GM18868 (cell line): ENCODE measurements at regions not wholly inside any gene's neighbourhood (a gene's known extent, or its start where the extent isn't known, plus 50 kb on each side); places are given as distances from the start of the nearest gene placed in this dataset.

ENCODE experiments used
- ATAC-seq: cut with Tn5 transposase; IDR thresholded peaks from one replicate; pipeline ENCODE4 v1.9.1; 2021; ENCODE audit warnings: mild to moderate bottlenecking, moderate library complexity; ENCODE audit not compliant: unreplicated experiment

DNA sequence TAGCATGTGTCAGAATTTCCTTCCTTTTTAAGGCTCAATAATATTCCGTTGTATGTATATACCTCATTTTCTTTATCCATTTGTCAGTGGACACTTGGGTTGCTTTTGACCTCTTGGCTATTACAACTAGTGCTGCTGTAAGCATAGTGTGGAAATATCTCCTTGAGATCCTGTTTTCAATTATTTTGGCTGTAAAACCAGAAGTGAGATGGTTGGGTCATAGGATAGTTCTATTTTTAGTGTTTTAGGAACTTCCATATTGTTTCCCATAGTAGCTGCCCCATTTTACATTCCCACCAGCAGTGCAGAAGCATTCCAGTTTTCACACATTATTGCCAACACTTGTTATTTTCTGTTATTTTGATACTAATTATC is 70.4 kb upstream of the C15orf39 start:
- no peak for ATAC-seq

DNA sequence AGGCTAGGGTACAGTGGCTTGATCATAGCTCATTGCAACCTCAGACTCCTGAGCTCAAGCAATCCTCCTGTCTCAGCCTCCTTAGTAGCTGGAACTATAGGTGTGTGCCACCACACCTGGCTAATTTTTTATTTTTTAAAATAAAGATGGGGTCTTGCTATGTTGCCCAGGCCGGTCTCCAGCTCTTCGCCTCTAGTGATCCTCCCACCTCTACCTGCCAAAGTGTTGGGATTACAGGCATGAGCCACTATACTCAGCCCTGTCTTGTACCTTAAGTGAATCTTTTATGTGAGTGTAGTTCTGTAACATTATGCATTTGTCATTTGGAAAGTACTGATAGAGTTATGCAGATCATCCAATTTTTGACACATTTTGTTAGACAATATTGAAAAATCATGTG is 66.9 kb upstream of the C15orf39 start:
- ATAC-seq, result no peak

DNA sequence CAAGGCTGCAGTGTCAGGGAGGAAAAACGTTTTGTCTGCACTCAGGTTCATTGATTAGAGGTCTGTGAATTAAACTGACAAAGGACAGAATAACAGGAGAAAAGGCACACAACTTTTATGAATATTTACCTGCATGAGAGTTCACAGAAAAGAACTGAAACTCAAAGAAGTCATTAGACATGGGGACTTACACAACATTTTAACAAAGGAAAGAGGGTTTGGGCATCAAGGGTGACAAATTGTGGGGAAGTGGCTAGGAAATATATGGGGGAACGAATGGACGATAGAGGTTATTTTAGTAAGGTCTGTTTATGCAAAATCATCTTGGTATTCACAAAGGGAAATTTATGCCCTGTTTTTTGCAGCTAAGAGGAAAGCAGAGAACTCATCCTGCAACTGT is 65.6 kb upstream of the C15orf39 start:
- ATAC-seq, result no peak

DNA sequence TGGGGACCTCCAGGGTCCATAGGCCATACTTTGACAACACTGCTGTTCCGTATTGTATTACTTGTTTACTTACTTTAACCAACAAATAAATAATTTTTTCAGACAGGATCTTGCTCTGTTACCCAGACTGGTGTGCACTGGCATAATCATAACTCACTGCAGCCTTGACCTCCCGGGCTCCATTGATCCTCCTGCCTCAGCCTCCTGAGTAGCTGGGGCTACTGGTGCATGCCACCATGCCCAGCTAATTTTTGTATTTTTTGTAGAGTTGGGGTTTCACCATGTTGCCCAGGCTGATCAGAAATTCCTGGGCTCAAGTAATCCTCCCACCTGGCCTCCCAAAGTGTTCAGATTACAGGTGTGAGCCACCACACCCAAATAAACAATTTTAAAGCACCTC is 64.9 kb upstream of the C15orf39 start:
- ATAC-seq, result no peak

DNA sequence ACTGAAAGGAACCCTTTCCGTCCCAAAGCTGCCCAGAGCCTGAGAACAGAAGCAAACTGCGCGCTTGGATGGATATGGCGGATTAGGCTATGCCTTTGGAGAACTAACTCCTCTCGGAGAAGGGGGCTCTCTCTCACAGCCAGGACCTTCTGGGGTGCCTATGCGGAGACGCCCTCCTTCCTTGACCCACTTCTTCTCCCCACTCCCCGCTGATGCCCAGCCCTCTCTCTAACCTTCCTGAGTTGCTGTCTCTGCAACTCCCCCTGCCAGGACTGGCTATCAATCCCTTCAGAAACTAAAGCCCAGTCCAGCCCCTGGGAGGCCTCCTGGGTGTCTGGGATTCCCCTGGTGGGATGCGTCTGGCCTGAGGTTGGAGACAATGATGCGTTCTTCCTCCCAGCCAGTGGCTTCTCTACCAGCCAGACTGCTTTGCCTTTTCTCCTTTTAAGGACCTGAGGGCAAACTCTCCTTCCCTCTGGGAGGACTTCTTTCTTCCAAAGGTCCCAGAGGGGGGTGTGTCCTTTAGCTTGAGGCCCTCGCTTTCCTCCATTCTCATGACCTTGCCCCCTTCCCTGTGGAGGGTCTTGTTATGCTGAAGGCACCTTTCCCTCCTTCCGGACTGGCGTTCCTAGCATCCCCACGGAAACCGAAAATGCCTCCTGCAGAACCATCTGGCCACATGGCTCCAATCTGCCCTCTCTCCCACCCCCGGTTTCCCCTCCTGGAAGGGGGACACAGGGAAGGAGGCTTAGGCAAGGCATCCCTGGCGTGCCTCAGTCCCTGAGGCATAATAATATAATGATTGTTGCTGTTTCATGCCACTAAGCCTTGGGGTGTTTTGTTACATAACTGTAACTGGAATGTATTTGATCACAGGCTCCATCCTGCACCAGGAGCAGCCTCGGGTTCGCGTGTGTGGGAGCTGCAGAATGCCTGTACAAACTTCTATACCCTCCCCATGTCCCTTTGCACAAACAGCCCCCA is 63.4 kb upstream of the C15orf39 start:
- ATAC-seq, result no peak

DNA sequence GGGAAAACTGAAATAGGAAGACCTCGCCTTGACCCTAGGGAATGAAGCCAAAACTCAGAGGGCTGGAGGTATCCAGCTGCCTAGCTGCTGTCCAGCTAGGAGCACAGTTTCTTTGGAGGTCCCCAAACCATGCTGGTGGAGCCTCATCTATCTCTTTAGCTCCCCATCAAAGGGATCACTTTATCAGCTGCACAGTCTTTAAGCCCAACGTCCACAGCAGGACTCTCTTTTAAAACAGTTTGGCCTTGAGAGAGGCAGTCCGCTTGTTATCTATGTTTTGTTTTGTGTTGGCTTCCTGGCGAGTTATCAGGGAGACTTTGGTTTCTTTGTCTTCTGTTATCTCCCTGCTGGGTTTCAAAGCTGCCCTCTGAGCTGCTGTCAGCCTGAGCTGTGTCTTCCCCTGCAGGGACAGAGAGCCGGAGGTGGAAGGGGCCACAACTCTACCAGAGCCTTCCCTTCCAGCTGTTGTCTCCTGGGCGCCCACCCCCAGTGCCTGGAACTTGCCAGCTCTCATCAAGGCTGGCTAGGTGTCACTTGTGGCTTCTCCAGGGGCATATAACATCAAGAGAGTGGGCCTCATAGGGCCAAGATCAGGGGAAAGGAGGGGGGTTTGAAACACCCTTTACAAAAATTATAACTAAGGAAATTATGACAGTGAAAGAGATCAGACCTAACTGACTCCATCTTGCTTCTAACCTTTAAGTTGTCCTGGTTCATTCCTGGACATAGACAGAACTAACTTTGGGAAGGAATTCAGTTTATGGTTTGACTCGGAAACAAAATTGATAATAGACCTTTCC is 61.4 kb upstream of the C15orf39 start:
- no peak for ATAC-seq

DNA sequence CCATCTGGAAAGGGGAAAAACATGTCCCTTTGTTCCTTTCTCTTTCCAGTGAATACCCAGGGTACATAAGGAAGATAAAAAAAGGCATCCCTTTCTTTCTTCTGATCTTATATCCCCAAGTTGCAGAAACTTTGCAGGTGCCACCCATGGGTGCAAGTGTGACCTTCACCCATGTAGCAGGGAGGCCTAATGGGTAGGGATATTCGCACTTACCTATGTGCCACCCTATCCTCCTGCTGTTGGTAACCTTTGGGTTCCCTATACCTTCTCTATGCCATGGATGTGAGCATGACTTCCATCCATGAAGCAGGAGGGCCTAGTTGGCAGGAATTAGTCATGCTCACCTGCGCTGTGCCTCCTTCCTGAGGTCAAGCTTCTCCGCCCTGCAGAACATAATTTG is 59.2 kb upstream of the C15orf39 start:
- no peak for ATAC-seq

DNA sequence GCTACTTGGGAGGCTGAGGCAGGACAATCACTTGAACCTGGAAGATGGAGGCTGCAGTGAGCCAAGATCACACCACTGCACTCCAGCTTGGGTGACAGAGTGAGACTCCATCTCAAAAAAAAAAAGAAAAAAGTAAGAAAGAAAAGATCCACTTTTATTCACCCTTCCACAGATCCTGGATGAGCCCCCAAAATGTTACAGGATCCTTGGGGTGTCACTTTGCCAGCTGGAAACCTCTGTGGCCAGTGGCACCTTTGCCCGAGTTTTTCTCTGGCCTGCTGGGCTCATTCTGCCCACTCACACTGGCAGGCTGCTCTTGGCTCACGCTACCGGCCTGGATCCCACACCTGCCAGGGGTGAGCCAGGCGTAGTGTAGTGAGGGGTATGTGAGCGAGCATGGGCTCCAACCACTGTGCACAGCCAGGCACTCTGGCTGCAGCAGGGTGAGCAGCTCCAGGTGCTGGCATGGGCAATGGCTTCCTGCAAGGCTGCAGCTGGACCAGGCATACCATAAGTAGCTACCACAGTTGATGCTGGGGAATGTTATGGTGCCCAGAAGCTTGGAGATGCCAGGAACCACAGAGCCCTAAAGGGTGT is 57.8 kb upstream of the C15orf39 start:
- ATAC-seq, result no peak

DNA sequence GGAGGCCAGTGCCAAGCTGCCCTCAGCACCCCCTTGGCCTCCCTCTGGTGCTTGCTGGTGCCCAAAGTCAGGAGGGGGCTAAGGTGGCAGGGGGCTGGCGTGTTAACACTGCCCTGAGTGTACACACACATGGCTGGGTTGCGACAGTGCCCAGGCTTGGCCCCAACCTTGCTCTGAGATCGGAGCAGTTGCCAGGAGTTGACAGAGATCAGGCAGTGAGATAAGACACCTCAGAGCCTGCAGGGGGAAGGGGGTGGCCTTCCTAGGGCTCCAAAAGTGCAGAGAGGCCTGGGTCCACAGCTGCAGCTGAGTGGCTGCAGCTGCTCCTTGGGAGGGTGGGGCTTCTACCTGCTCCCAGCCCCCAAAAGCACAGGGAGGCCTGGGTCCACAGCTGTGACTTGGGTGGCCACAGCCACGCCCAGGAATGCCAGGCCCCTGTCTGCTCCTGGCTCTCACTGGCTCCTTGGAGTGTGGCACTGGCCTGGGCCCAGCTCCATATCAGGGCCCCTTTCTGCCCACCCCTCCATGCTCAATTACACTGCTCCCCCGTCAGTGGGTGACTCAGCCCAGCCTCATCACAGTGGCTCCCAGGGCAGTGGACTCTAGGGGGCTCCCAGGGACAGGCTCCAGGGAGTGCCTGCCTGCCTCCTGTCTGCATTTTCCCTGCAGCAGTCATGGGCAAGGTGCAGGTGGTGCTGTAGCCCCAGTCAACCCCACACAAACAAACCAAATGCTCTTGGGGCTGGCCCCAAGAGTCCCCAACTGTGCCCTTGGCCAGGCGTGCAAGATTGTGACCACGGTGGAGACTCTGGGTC is 56.4 kb upstream of the C15orf39 start:
- no peak for ATAC-seq

DNA sequence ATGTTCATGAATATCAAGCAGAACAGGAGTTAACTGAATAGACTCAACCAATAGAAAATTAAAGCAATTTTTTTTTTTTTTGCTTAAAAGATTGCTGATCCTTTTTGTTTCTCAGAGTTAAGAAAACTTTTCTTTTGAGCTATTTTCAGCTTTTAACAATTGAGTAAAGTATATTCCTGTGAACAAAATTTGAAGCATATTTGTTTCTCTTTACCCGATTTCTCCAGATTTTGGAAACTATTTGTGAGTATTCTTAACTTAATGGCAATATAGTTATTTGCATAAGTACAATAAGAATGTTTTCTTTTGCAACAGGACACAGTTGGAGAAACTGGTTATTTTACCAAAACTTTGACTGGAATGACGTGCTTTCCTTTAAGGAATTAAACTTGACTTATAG is 53.4 kb upstream of the C15orf39 start:
- no peak for ATAC-seq

DNA sequence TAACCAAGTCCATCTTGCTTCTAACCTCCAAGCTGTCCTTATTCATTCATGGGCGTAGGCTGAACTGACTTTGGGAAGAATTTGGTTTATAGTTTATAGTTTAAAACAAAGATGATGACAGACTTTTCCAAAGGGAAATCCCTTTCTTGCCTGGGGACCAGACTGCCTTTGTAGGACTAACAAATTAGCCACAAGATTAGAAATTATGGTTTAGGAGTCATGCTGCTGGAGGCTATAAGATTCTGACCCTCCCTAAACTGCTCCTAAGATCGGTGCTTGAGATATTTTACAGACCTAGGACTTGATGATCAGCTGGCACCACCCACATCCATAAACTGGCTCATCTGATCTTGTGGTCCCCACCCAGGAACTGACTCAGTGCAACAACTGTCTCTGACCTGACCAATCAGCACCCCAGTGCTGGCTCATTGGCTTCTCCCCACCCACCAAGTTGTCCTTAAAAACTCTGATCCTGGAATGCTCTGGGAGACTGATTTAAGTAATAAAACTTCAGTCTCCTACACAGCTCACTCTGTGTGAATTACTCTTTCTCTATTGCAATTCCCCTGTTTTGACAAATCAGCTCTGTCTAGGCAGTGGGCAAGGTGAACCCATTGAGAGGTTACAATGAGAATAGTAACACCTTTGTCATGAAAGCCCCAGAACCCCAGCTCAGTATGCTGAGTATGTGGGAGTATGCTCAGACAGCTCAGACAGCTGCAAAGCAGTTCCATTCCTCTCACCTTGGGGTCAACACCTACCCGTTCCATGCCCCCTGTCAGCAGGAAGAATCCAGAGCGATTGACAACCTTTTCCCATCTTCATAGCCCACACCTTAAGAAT is 51.6 kb upstream of the C15orf39 start:
- ATAC-seq, result no peak

DNA sequence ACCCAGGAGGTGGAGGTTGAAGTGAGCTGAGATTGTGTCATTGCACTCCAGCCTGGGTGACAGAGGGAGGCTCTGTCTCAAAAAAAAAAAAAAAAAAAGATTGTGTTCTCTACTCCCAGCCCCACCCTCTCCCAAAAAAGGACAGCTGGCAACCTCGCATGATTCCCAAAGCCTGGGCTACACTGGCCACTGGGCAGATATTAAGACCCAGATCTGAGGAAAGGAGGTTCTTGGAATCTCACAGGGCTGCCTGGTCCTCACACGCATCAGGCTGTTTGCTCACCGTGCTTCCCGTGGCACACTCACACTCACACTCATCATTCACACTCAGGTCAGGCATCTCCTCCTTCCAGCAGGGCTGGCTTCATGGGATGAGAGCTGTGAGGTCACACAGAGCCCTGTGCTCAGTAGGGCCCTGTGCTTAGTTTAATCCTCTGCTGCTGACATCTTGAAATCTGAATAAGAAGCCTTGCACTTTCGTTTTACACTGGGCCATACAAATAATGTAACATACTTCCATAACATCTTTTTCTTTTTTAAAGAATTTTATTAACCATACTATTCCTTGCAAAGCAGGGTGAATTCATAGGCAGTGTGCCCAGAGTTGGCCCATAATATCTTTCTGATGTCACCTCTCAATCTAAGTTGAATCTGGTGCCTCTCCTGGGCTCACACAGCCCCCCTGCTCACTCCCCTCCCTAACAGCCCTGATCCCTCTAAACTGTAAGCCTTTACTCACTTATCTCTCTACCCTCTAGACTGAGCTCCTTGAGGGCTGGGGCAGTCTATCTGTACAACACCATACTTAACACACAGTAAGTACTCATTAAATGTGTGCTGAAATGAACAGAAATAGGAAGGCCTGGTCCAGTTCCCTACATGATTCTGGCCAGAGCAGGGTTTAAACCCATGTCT is 50.2 kb upstream of the C15orf39 start:
- no peak for ATAC-seq
